ENCODE measurements at regions not wholly inside any gene's neighbourhood (a gene's known extent, or its start where the extent isn't known, plus 50 kb on each side); places are given as distances from the start of the nearest gene placed in this dataset.

DNA sequence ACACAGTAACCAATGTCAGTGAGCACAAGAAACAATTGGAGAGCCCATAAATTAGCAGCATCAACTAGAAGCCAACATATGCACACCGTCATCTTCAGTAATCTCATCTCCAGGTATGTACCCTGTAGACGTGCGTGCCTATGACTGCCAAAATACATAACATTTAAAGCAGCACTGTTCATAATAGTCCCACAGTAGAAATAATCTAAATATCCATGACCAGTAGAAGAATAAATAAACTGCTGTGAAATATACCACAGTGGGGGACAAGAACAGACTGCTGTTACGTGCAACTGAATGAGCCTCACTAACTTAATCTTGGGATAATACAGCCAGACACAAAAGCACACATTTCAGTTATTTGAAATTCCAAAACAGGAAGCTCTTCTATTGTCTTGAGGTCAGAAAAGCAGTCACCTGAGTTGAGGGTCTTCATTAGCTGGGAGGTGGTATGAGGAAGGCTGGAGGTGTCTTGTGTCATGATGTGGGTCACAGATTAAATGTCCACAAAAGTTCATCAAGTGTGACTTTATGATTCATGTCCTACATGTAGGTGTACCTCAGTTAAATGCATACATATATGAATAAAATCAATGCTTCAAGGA is 454.2 kb upstream of the AKR1E2 start:
- Histone ChIP-seq H3K4me3 (ENCODE audit: low read depth, low read length) (no peak overlapping the region), H3K9me3 (ENCODE audit: control insufficient read depth, insufficient read depth, low read depth, low read length) (no peaks in the 10 kb centered on the region), H3K36me3 (ENCODE audit: control insufficient read depth in 2 of 2, insufficient read depth in 1 of 2, low read length in 2 of 2) (no peaks in the 10 kb centered on the region), H3K4me1 (ENCODE audit: control insufficient read depth, insufficient read depth, low read length) (0 out of 2 replicates have a peak, but pooled peaks cover 4% of the 10 kb centered on the region), H3K27ac (ENCODE audit: extremely low read depth, low read depth, low read length) (no peak overlapping the region)
- no peak for TF ChIP-seq ZNF792 (tag by site-specific recombination; IDR thresholded peaks at IDR 0.05)
- peak; percentile 63; the same call in 1 of the 2 replicates for TF ChIP-seq GLIS1 (tag by site-specific recombination; IDR thresholded peaks at IDR 0.05)
- TF ChIP-seq, protein P1, sequence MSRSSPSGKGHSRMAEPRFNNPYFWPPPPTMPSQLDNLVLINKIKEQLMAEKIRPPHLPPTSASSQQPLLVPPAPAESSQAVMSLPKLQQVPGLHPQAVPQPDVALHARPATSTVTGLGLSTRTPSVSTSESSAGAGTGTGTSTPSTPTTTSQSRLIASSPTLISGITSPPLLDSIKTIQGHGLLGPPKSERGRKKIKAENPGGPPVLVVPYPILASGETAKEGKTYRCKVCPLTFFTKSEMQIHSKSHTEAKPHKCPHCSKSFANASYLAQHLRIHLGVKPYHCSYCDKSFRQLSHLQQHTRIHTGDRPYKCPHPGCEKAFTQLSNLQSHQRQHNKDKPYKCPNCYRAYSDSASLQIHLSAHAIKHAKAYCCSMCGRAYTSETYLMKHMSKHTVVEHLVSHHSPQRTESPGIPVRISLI (tag by site-specific recombination; IDR thresholded peaks at IDR 0.05) = no peak
- TF ChIP-seq GLI2 (tag by site-specific recombination; IDR thresholded peaks at IDR 0.05; ENCODE audit: borderline replicate concordance, low read depth) = no peak
- ChIA-PET POLR2A (no interaction called here), CTCF (no interaction called here)

DNA sequence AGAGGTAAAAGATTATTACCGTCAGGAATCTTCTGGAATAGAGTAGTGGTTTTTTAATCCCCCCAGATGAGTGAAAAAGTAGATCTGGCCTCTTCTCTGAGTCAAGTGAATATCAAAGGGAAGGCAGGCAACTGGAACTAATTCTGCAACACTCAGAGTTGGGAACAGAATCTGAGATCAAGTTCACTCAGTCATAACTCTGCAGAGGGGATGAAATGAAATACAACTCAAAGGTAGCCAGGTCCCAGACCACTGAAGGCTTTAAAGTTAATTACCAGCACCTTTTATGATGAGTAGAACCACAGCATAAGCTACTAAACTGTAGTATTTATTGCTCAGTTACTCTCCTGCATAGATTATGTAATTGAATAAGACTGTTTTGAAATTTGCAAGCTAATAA is 455.6 kb upstream of the AKR1E2 start:
- ChIA-PET CTCF (no interaction called here), POLR2A (no interaction called here)
- Histone ChIP-seq H3K36me3 (ENCODE audit: control insufficient read depth in 2 of 2, insufficient read depth in 1 of 2, low read length in 2 of 2) (no peaks in the 10 kb centered on the region), H3K4me1 (ENCODE audit: control insufficient read depth, insufficient read depth, low read length) (0 out of 2 replicates have a peak, but pooled peaks cover 4% of the 10 kb centered on the region), H3K27ac (ENCODE audit: extremely low read depth, low read depth, low read length) (no peak overlapping the region), H3K9me3 (ENCODE audit: control insufficient read depth, insufficient read depth, low read depth, low read length) (no peaks in the 10 kb centered on the region), H3K4me3 (ENCODE audit: low read depth, low read length) (no peak overlapping the region)
- TF ChIP-seq OSR2 (tag by site-specific recombination; IDR thresholded peaks at IDR 0.05) (peak; percentile 71), GLIS1 (tag by site-specific recombination; IDR thresholded peaks at IDR 0.05) (peak; percentile 63), ZIC2 (tag by site-specific recombination; IDR thresholded peaks at IDR 0.05) (no peak), ZNF580 (tag by site-specific recombination; IDR thresholded peaks at IDR 0.05) (no peak), KLF17 (tag by site-specific recombination; IDR thresholded peaks at IDR 0.05) (no peak), ZNF48 (tag by site-specific recombination; IDR thresholded peaks at IDR 0.05) (no peak), KLF9 (tag by site-specific recombination; IDR thresholded peaks at IDR 0.05; ENCODE audit: low read depth) (no peak), MZF1 (tag by site-specific recombination; IDR thresholded peaks at IDR 0.05; ENCODE audit: borderline replicate concordance) (peak; percentile 62; the same call in 1 of the 2 replicates), WT1 (tag by site-specific recombination; IDR thresholded peaks at IDR 0.05) (no peak), ZNF707 (tag by site-specific recombination; IDR thresholded peaks at IDR 0.05) (no peak), ZNF10 (tag by site-specific recombination; IDR thresholded peaks at IDR 0.05) (no peak), ZNF473 (tag by site-specific recombination; IDR thresholded peaks at IDR 0.05) (no peak)
- TF ChIP-seq, protein P2, sequence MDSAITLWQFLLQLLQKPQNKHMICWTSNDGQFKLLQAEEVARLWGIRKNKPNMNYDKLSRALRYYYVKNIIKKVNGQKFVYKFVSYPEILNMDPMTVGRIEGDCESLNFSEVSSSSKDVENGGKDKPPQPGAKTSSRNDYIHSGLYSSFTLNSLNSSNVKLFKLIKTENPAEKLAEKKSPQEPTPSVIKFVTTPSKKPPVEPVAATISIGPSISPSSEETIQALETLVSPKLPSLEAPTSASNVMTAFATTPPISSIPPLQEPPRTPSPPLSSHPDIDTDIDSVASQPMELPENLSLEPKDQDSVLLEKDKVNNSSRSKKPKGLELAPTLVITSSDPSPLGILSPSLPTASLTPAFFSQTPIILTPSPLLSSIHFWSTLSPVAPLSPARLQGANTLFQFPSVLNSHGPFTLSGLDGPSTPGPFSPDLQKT (IDR thresholded peaks at IDR 0.05; ENCODE audit: borderline replicate concordance, low read depth, low read length) = no peak

- POLR2A ChIA-PET = no interaction called here
- Histone ChIP-seq H3K27ac (ENCODE audit: extremely low read depth, low read depth, low read length) (no peak overlapping the region), H3K9me3 (ENCODE audit: control insufficient read depth, insufficient read depth, low read depth, low read length) (no peaks in the 10 kb centered on the region), H3K36me3 (ENCODE audit: control insufficient read depth in 2 of 2, insufficient read depth in 1 of 2, low read length in 2 of 2) (no peaks in the 10 kb centered on the region), H3K4me3 (ENCODE audit: low read depth, low read length) (no peak overlapping the region), H3K4me1 (ENCODE audit: control insufficient read depth, insufficient read depth, low read length) (peaks cover 4% of the 10 kb centered on the region; the same call in 1 of the 2 replicates)
- TF ChIP-seq ZNF785 (tag by site-specific recombination; IDR thresholded peaks at IDR 0.05) (no peak), ZNF423 (tag by site-specific recombination; IDR thresholded peaks at IDR 0.05) (no peak), ZNF654 (tag by site-specific recombination; IDR thresholded peaks at IDR 0.05; ENCODE audit: low read depth) (no peak)
- CTCF ChIA-PET = no interaction called here
Measured at GRCh38 chr10:4361581-4361980, 464.4 kb upstream of the AKR1E2 start.
